Pancreas (tissue), 10 donors: ENCODE measurements at regions not wholly inside any gene's neighbourhood (a gene's known extent, or its start where the extent isn't known, plus 50 kb on each side); places are given as distances from the start of the nearest gene placed in this dataset.
"Not testable (repeated sequence)": the region's sequence is repeated elsewhere in the genome, so short reads cannot be mapped to it uniquely, and the experiment has no call there.

Experiments used
- ATAC-seq, 4 donors: fragments of 200-7000 bp; cut with Tn5 transposase; one replicate each; pipeline versions ENCODE4 v1.8.0 to v1.9.1; 2020; ENCODE audit warnings: mild to moderate bottlenecking in 4 of 4, moderate library complexity in 4 of 4
- DNase-seq, 6 donors: peaks; one replicate each; pipeline ENCODE4 v3.0.0-alpha.2; 2020
- FAIRE-seq: peaks from 2 replicates; lab custom pipeline; 2012; peaks lifted over from hg19 to GRCh38; lab: Jason Lieb, UNC
- H3K27ac ChIP-seq, 4 donors: fragments of 200-600 bp; sonication (generic); 1 replicate in 3 of 4; 2 replicates in 1 of 4; pipeline versions ENCODE4 v1.5.0 to v1.8.0; 2020
- H3K27me3 ChIP-seq, 4 donors: fragments of 200-600 bp; one replicate each; pipeline ENCODE4 v1.8.0; 2021
- H3K36me3 ChIP-seq, 3 donors: fragments of 200-600 bp; sonication (generic) in 1 of 3; one replicate each; pipeline versions ENCODE4 v1.5.0 to v1.8.0; 2020 to 2021
- H3K4me1 ChIP-seq, 3 donors: fragments of 200-600 bp; one replicate each; pipeline ENCODE4 v1.8.0; 2021
- H3K4me3 ChIP-seq, 4 donors: fragments of 200-600 bp; sonication (generic) in 2 of 4; one replicate each; pipeline versions ENCODE4 v1.5.0 to v1.8.0; 2020 to 2021
- H3K9me3 ChIP-seq, 4 donors: fragments of 200-600 bp; one replicate each; pipeline ENCODE4 v1.8.0; 2021
- WGBS, 2 donors: extraction: QIAGEN DNeasy Blood & Tissue Kit; methylation state at CpG; one replicate each; pipeline ENCODE4 v1.1.7; 2013; 5-methylcytosine and 5-hydroxymethylcytosine counted together
- intact Hi-C, 3 donors: fragments of 100-400 bp; cut with DNase I; formaldehyde crosslinking; loops; one replicate each; pipeline versions ENCODE4 v1.11.1 to v1.14.2; 2022
- TF ChIP-seq, protein P1 (sequence below), 4 donors: fragments of 200-600 bp; sonication (generic) in 3 of 4; IDR thresholded peaks; one replicate each; pipeline versions ENCODE4 v1.5.0 to v1.8.0; 2021; ENCODE audit warnings: antibody characterized with exemption in 4 of 4
- donor health status: healthy with polysubstance abuse.
- donor health status: DM: no; HTN: no; CAD: no; lungs with moderate emphysema.
- donor health status: DM: no; HTN: no; CAD: no.
- donor health status: control.
- donor health status: control.
- donor health status: Bipolar disorder and iron deficiency.
- donor health status: DM: yes; HTN: yes; CAD: no.
- donor health status: DM: no; HTN: no; CAD: no.
- donor health status: DM: no; HTN: no; CAD: no.
- donor health status: DM: yes; HTN: yes; CAD: no.

DNA sequence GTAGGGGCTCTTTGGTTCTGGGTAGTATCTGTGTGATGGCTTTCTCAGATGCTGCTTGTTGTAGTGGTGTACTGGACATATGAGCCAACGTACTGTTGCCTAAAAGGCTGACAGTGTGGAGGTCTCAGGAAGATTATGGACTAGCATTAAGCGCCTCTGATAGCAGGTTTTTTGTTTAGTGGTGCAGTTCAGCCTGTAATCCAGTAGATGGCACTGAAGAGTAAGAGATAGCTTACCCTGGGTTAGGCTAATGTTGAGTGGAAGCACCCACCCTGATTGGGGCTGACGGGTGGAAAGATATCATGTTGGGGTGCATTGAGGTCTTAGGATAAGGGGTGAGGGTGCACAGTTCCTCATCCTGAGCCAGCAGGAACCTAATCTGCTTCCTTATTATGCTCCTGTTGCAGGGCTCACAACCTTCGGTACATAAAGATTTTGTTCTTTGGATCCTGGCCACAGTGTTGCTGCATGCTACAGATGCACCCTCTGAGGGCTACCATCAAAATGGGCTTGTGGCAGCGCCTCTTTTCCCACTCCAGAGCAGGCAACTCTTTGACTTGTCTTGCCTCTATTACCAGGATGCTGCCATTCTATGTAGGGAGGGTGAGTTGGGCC lies 79.6 kb downstream of the MSTN start:
- H3K36me3 ChIP-seq, result no peaks in the 10 kb centered on the region
- H3K4me1 ChIP-seq, result no peaks in the 10 kb centered on the region
- ATAC-seq, result no peak
- no peak for DNase-seq
- intact Hi-C loops, result no loop called here
- H3K4me3 ChIP-seq, result no peak overlapping the region
- H3K27me3 ChIP-seq, result no peaks in the 10 kb centered on the region
- TF ChIP-seq, protein P1, sequence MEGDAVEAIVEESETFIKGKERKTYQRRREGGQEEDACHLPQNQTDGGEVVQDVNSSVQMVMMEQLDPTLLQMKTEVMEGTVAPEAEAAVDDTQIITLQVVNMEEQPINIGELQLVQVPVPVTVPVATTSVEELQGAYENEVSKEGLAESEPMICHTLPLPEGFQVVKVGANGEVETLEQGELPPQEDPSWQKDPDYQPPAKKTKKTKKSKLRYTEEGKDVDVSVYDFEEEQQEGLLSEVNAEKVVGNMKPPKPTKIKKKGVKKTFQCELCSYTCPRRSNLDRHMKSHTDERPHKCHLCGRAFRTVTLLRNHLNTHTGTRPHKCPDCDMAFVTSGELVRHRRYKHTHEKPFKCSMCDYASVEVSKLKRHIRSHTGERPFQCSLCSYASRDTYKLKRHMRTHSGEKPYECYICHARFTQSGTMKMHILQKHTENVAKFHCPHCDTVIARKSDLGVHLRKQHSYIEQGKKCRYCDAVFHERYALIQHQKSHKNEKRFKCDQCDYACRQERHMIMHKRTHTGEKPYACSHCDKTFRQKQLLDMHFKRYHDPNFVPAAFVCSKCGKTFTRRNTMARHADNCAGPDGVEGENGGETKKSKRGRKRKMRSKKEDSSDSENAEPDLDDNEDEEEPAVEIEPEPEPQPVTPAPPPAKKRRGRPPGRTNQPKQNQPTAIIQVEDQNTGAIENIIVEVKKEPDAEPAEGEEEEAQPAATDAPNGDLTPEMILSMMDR (IDR thresholded peaks at IDR 0.05), result no peak
- 78 to 82% methylated on average over 5 of the region's 5 CpGs for WGBS, 2 donors
- FAIRE-seq, result no peak
- H3K9me3 ChIP-seq, result no peaks in the 10 kb centered on the region
- no peak overlapping the region for H3K27ac ChIP-seq

DNA sequence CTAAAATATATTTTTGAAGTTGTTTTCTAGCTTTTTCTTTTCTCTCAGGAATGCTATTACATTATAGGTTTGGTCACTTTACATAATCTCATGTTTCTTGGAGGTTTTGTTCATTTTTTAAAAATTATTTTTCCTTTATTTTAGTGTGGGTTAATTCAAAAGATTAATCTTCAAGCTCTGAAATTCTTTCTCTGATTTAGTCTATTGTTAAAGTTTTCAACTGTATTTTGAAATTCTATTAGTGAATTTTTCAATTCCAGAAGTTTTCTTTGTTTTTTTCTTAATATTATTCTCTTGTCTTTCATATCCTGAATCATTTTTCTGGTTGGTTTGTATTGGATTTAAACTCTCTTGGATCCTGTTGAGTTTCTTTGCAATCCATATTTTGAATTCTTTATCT lies 80.4 kb downstream of the MSTN start:
- FAIRE-seq (no peak), DNase-seq (no peak), ATAC-seq (no peak)
- no peaks in the 10 kb centered on the region for H3K36me3 ChIP-seq
- no peaks in the 10 kb centered on the region for H3K9me3 ChIP-seq
- H3K4me3 ChIP-seq, result no peak overlapping the region
- H3K4me1 ChIP-seq, result no peaks in the 10 kb centered on the region
- TF ChIP-seq, protein P1 (IDR thresholded peaks at IDR 0.05), result no peak
- intact Hi-C loops, result no loop called here
- H3K27me3 ChIP-seq, result no peaks in the 10 kb centered on the region
- no peak overlapping the region for H3K27ac ChIP-seq

DNA sequence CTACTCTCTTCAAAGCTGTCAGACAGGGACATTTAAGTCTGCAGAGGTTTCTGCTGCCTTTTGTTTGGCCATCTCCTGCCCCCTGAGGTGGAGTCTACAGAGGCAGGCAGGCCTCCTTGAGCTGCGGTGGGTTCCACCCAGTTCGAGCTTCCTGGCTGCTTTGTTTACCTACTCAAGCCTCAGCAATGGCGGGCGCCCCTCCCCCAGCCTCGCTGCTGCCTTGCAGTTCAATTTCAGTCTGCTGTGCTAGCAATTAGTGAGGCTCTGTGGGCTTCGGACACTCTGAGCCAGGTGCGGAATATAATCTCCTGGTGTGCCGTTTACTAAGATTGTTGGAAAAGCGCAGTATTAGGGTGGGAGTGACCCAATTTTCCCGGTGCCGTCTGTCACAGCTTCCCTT lies 86.0 kb downstream of the MSTN start:
- H3K36me3 ChIP-seq, H3K27me3 ChIP-seq, H3K9me3 ChIP-seq, intact Hi-C loops, H3K4me1 ChIP-seq, DNase-seq, H3K4me3 ChIP-seq, FAIRE-seq, H3K27ac ChIP-seq, ATAC-seq: not testable (repeated sequence)
- WGBS, 2 donors, result 90 to 96% methylated on average over 11 of the region's 11 CpGs

DNA sequence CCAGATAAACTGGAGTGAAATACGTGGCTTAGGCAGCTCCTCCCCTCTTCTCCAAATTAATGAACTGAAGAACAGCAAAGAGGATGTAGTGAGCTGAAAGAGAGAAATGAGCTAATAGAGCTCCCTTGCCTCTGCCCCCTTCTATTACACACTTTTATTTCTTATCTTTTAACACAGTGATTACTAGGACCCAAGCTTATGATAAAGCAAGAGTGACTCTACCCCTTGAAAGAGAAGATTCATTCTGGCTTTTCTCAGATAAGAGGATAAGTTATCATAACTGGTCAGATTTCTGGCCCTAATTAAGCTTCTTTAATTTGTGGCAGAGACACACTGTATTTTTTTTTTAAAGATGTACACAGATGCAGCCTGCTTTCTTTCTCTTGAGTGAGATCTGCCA lies 102.2 kb downstream of the MSTN start:
- no peaks in the 10 kb centered on the region for H3K27me3 ChIP-seq
- H3K4me3 ChIP-seq, result no peak overlapping the region
- no peak for FAIRE-seq
- DNase-seq, result no peak
- no peaks in the 10 kb centered on the region for H3K9me3 ChIP-seq
- H3K4me1 ChIP-seq, result peaks cover 8 to 26% (median 15%) of the 10 kb centered on the region in 3 donors
- WGBS, 2 donors, result 13 to 16% methylated on average over 1 of the region's 1 CpG
- intact Hi-C loops, result no loop called here
- TF ChIP-seq, protein P1 (IDR thresholded peaks at IDR 0.05), result no peak
- ATAC-seq, result peak; percentile 24 to 34 (median 32)
- H3K36me3 ChIP-seq, result no peaks in the 10 kb centered on the region
- peak overlapping the region in 3 of 4 donors; percentile 22 to 62 (median 38) for H3K27ac ChIP-seq

DNA sequence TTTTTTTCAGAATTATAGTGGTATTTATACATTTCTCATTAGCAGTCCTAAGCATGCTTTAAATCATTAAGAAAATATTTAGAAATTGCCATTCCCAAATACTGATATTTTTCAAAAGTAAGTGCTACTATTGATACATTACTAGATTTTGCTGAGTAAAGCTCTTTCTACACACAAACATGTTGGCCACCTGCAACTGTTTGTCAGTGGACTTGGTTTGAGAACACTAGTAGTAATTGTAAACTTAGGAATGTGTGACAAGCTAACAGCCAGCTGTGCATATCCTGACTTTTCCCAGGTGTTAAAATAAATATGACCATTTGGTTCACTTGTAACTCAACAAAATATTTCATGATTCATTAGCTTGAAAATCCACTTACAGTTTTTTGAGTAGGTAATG lies 103.1 kb downstream of the MSTN start:
- Histone ChIP-seq H3K9me3 (no peaks in the 10 kb centered on the region), H3K27ac (peak overlapping the region in 2 of 4 donors; percentile 38 to 62), H3K4me3 (no peak overlapping the region), H3K4me1 (peaks cover 8 to 26% (median 18%) of the 10 kb centered on the region in 3 donors), H3K27me3 (no peaks in the 10 kb centered on the region), H3K36me3 (no peaks in the 10 kb centered on the region)
- TF ChIP-seq, protein P1 (IDR thresholded peaks at IDR 0.05), result no peak
- DNase-seq (peak in 4 of 6 donors; percentile 20 to 73 (median 67)), FAIRE-seq (no peak), ATAC-seq (peak; percentile 95 to 99 (median 97))
- intact Hi-C loops, result no loop called here
